Endothelial cell of umbilical vein (primary cell): ENCODE measurements at regions not wholly inside any gene's neighbourhood (a gene's known extent, or its start where the extent isn't known, plus 50 kb on each side); places are given as distances from the start of the nearest gene placed in this dataset.

Source experiments
- BruUV-seq: library from RNA; stranded (reverse); fragments of 400-500 nt; replicated peaks from 2 replicates; lab custom pipeline; 2021; lab: Mats Ljungman, UMichigan
- CTCF ChIA-PET: fragments of 300-600, 350-600 bp; sonication (Branson Sonifier 250); formaldehyde crosslinking; loops from one replicate; lab custom pipeline; 2021; ENCODE audit warnings: antibody characterized with exemption, inconsistent platforms; lab: Charles Lee
- POLR2A ChIA-PET: fragments of 300-600, 350-600 bp; sonication (Branson Sonifier 250); formaldehyde crosslinking; loops from one replicate; lab custom pipeline; 2021; ENCODE audit warnings: antibody characterized with exemption, inconsistent platforms; lab: Charles Lee
- DNase-seq: peaks from one replicate; pipeline ENCODE4 v3.0.0-alpha.2; 2011; ENCODE audit warnings: low read depth, low spot score
- FAIRE-seq: peaks from 2 replicates; lab custom pipeline; 2011; peaks lifted over from hg19 to GRCh38; lab: Jason Lieb, UNC
- H2AFZ ChIP-seq: 2 replicates; pipeline ENCODE4 v1.6.0; 2012; ENCODE audit warnings: low read depth, low read length, control low read depth, inconsistent platforms
- H3K27ac ChIP-seq: 2 replicates; pipeline ENCODE4 v1.5.1; 2011; ENCODE audit warnings: low read depth, mild to moderate bottlenecking, control low read depth, low read length, moderate library complexity; ENCODE audit not compliant: insufficient read depth
- H3K27me3 ChIP-seq, 2 experiments: 2 replicates each; pipeline versions ENCODE4 v1.6.0 to v1.6.1; 2011; ENCODE audit warnings: low read length in 2 of 2, mixed read lengths in 1 of 2; ENCODE audit not compliant: control insufficient read depth in 2 of 2, insufficient read depth in 2 of 2
- H3K36me3 ChIP-seq, 2 experiments: 2 replicates in 1 of 2; 3 replicates in 1 of 2; pipeline ENCODE4 v1.5.1; 2011; ENCODE audit warnings: low read length in 2 of 2, mild to moderate bottlenecking in 1 of 2, moderate library complexity in 1 of 2; ENCODE audit not compliant: control insufficient read depth in 2 of 2, insufficient read depth in 2 of 2; ENCODE audit errors: extremely low read depth in 1 of 2
- H3K4me1 ChIP-seq: 3 replicates; pipeline ENCODE4 v1.5.1; 2011; ENCODE audit warnings: mild to moderate bottlenecking, low read length; ENCODE audit not compliant: control insufficient read depth, insufficient read depth; ENCODE audit errors: extremely low read depth
- H3K4me2 ChIP-seq: 2 replicates; pipeline ENCODE4 v1.6.1; 2011; ENCODE audit warnings: low read length, control low read depth, mixed read lengths; ENCODE audit not compliant: insufficient read depth
- H3K4me3 ChIP-seq, 3 experiments: fragments of 200-600 bp in 1 of 3; sonication (generic), shearing (Covaris generic) in 1 of 3; replicated peaks in 1 of 3; 2 replicates each; pipeline ENCODE4 v1.5.1; 2011 to 2016; ENCODE audit warnings: control low read depth in 3 of 3, low read length in 3 of 3, mild to moderate bottlenecking in 2 of 3, inconsistent platforms in 1 of 3, low read depth in 1 of 3, moderate library complexity in 1 of 3; ENCODE audit not compliant: insufficient read depth in 1 of 3
- H3K79me2 ChIP-seq: 2 replicates; pipeline ENCODE4 v1.6.0; 2012; ENCODE audit warnings: low read length, inconsistent platforms; ENCODE audit not compliant: control insufficient read depth, insufficient read depth
- H3K9ac ChIP-seq: replicated peaks from 2 replicates; pipeline ENCODE3; 2011; ENCODE audit warnings: low read length, control low read depth; ENCODE audit not compliant: insufficient read depth; ENCODE audit errors: extremely low read depth
- H3K9me1 ChIP-seq: replicated peaks from 3 replicates; pipeline ENCODE4 v1.6.0; 2011; ENCODE audit warnings: mild to moderate bottlenecking, low read length; ENCODE audit not compliant: control insufficient read depth, insufficient read depth; ENCODE audit errors: extremely low read depth
- H3K9me3 ChIP-seq: replicated peaks from 2 replicates; pipeline ENCODE4 v1.5.1; 2012; ENCODE audit warnings: low read length, inconsistent platforms; ENCODE audit not compliant: control insufficient read depth, insufficient read depth
- H4K20me1 ChIP-seq: replicated peaks from 2 replicates; pipeline ENCODE3; 2011; ENCODE audit warnings: mild to moderate bottlenecking, low read length; ENCODE audit not compliant: control insufficient read depth, insufficient read depth; ENCODE audit errors: extremely low read depth
- CTCF ChIP-seq, 2 donors: IDR thresholded peaks; 1 replicate in 1 of 2; 2 replicates in 1 of 2; pipeline ENCODE4 v1.5.1; 2011; ENCODE audit warnings: low read length in 2 of 2, mild to moderate bottlenecking in 2 of 2, moderate library complexity in 2 of 2, control low read depth in 1 of 2, inconsistent platforms in 1 of 2, low read depth in 1 of 2; ENCODE audit not compliant: insufficient read depth in 1 of 2; ENCODE audit errors: extremely low read depth in 1 of 2
- EZH2 ChIP-seq: IDR thresholded peaks from 2 replicates; pipeline ENCODE4 v1.6.1; 2012; ENCODE audit warnings: borderline replicate concordance, low read depth, mild to moderate bottlenecking, moderate library complexity, low read length, inconsistent platforms; ENCODE audit not compliant: severe bottlenecking
- GATA2 ChIP-seq: IDR thresholded peaks from 2 replicates; pipeline ENCODE4 v1.7.0; 2011; ENCODE audit warnings: low read depth, mild to moderate bottlenecking, moderate library complexity, mixed read lengths, low read length; ENCODE audit not compliant: insufficient read length, insufficient read depth
- JUN ChIP-seq: IDR thresholded peaks from 2 replicates; pipeline ENCODE4 v1.6.1; 2011; ENCODE audit warnings: borderline replicate concordance, low read depth; ENCODE audit not compliant: insufficient read length, insufficient read depth
- MYC ChIP-seq: IDR thresholded peaks from one replicate; pipeline ENCODE4 v1.6.1; 2011; ENCODE audit warnings: mild to moderate bottlenecking, low read depth, low read length
- POLR2A ChIP-seq: IDR thresholded peaks from 2 replicates; pipeline ENCODE4 v1.6.1; 2012; ENCODE audit warnings: low read depth, mild to moderate bottlenecking, control low read depth, low read length
- POLR2AphosphoS5 ChIP-seq: IDR thresholded peaks from 2 replicates; pipeline ENCODE4 v1.6.1; 2012; ENCODE audit warnings: low read depth, mild to moderate bottlenecking, control low read depth, low read length, moderate library complexity; ENCODE audit not compliant: insufficient read depth
- dilution Hi-C: fragments of 300-500 bp; cut with MboI; formaldehyde crosslinking; loops from one replicate; pipeline ENCODE4 v1.15.0; 2019; ENCODE audit warnings: low sequenced_read_pairs; ENCODE audit not compliant: extremely low pct_ligation_motif_present
- intact Hi-C: fragments of 100-400 bp; cut with micrococcal nuclease; formaldehyde crosslinking; loops from one replicate; pipeline ENCODE4 v1.10.0; 2022
- TF ChIP-seq, protein P1 (sequence below): IDR thresholded peaks from 2 replicates; pipeline ENCODE4 v1.6.1; 2011; ENCODE audit not compliant: insufficient read depth, insufficient read length

GRCh38 chr6:78688668-78689067 lies 178.7 kb upstream of the IRAK1BP1 start:
- H3K36me3 ChIP-seq, result no peaks in the 10 kb centered on the region
- intact Hi-C loops (no loop called here), dilution Hi-C loops (no loop called here)
- POLR2A ChIA-PET, result no interaction called here
- H3K4me2 ChIP-seq, result no peak overlapping the region
- BruUV-seq, result no TSS peak
- peaks cover 9 to 20% of the 10 kb centered on the region in 2 experiments for H3K27me3 ChIP-seq
- H3K9me3 ChIP-seq, result no peaks in the 10 kb centered on the region
- CTCF ChIA-PET, result interaction anchor here (0.9 to 1.7 kb wide), 2 partner anchors 99 to 122 kb away, joined by 3 read pairs; no protein-coding TSS in a partner anchor
- no peak overlapping the region for H3K4me3 ChIP-seq
- no peaks in the 10 kb centered on the region for H4K20me1 ChIP-seq
- TF ChIP-seq POLR2AphosphoS5, result no peak
- TF ChIP-seq MYC, result no peak
- TF ChIP-seq, protein P1, sequence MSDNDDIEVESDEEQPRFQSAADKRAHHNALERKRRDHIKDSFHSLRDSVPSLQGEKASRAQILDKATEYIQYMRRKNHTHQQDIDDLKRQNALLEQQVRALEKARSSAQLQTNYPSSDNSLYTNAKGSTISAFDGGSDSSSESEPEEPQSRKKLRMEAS, result no peak
- no peak for TF ChIP-seq JUN
- TF ChIP-seq EZH2, result no peak
- TF ChIP-seq CTCF (IDR thresholded peaks at IDR 0.05; ENCODE audit: extremely low read depth in 1 of 2, insufficient read depth in 1 of 2, low read depth in 1 of 2, low read length in 2 of 2), result no peak
- no peak for TF ChIP-seq POLR2A
- no peak for TF ChIP-seq GATA2
- FAIRE-seq, result no peak
- no peaks in the 10 kb centered on the region for H3K4me1 ChIP-seq
- H3K9ac ChIP-seq, result no peak overlapping the region
- H3K27ac ChIP-seq, result no peak overlapping the region
- DNase-seq, result no peak
- no peaks in the 10 kb centered on the region for H3K9me1 ChIP-seq
- H3K79me2 ChIP-seq, result no peaks in the 10 kb centered on the region
- no peak overlapping the region for H2AFZ ChIP-seq
